B cell (primary cell): ENCODE measurements at regions not wholly inside any gene's neighbourhood (a gene's known extent, or its start where the extent isn't known, plus 50 kb on each side); places are given as distances from the start of the nearest gene placed in this dataset.

ENCODE experiments used
- ATAC-seq: fragments of 200-7000 bp; cut with Tn5 transposase; one replicate; pipeline ENCODE4 v1.10.0; 2021; ENCODE audit warnings: low read depth, mild to moderate bottlenecking, moderate number of reproducible peaks, moderate library complexity
- CTCF ChIA-PET: fragments of 350-600 bp; sonication (Branson Sonifier 250); formaldehyde crosslinking; loops from one replicate; lab custom pipeline; 2021; ENCODE audit warnings: antibody characterized with exemption, inconsistent platforms; lab: Charles Lee
- POLR2A ChIA-PET: fragments of 350-600 bp; sonication (Branson Sonifier 250); formaldehyde crosslinking; loops from one replicate; lab custom pipeline; 2021; ENCODE audit warnings: antibody characterized with exemption; lab: Charles Lee
- DNase-seq: peaks from one replicate; pipeline ENCODE4 v3.0.0; 2013
- H2AFZ ChIP-seq: 2 replicates; pipeline ENCODE4 v1.6.1; 2012; ENCODE audit warnings: mild to moderate bottlenecking, low read depth, low read length; ENCODE audit not compliant: insufficient read depth, poor library complexity, severe bottlenecking
- H3K27ac ChIP-seq, 2 donors: 1 replicate in 1 of 2; 2 replicates in 1 of 2; pipeline ENCODE4 v1.5.1; 2012 to 2013; ENCODE audit warnings: low read length in 2 of 2, mild to moderate bottlenecking in 2 of 2, moderate library complexity in 1 of 2
- H3K27me3 ChIP-seq, 4 experiments: fragments of 200-600 bp in 1 of 4; sonication (generic) in 1 of 4; replicated peaks in 1 of 4; 1 replicate in 2 of 4; 2 replicates in 2 of 4; pipeline versions ENCODE4 v1.6.1 to v1.7.0; 2013 to 2016; ENCODE audit warnings: low read length in 3 of 4, mild to moderate bottlenecking in 2 of 4, mixed read lengths in 1 of 4, moderate library complexity in 1 of 4; ENCODE audit not compliant: insufficient read depth in 4 of 4, control insufficient read depth in 3 of 4; ENCODE audit errors: control extremely low read depth in 1 of 4
- H3K36me3 ChIP-seq, 2 experiments: replicated peaks in 1 of 2; 1 replicate in 1 of 2; 2 replicates in 1 of 2; pipeline versions ENCODE4 v1.6.1 to v1.7.1; 2013; ENCODE audit warnings: low read length in 1 of 2; ENCODE audit not compliant: insufficient read depth in 2 of 2, control insufficient read depth in 1 of 2; ENCODE audit errors: control extremely low read depth in 1 of 2, extremely low read depth in 1 of 2
- H3K4me1 ChIP-seq, 2 donors: fragments of 200-600 bp in 1 of 2; sonication (generic) in 1 of 2; 1 replicate in 1 of 2; 2 replicates in 1 of 2; pipeline versions ENCODE4 v1.5.1 to v1.6.1; 2013 to 2017; ENCODE audit warnings: low read length in 2 of 2; ENCODE audit not compliant: control insufficient read depth in 2 of 2, insufficient read depth in 2 of 2
- H3K4me2 ChIP-seq: replicated peaks from 2 replicates; pipeline ENCODE3; 2012; ENCODE audit warnings: mild to moderate bottlenecking, low read depth, low read length; ENCODE audit not compliant: poor library complexity, severe bottlenecking
- H3K4me3 ChIP-seq, 5 experiments: fragments of 200-600 bp in 1 of 5; sonication (generic) in 1 of 5; 1 replicate in 3 of 5; 2 replicates in 2 of 5; pipeline versions ENCODE4 v1.5.1 to v1.7.0; 2011 to 2016; ENCODE audit warnings: low read length in 4 of 5, mild to moderate bottlenecking in 4 of 5, low read depth in 2 of 5, control low read depth in 1 of 5, moderate library complexity in 1 of 5; ENCODE audit not compliant: insufficient read depth in 1 of 5; ENCODE audit errors: control extremely low read depth in 1 of 5, extremely low read depth in 1 of 5
- H3K79me2 ChIP-seq: fragments of 200-600 bp; sonication (generic); one replicate; pipeline ENCODE4 v1.6.0; 2016; ENCODE audit warnings: low read length; ENCODE audit not compliant: control insufficient read depth, insufficient read depth
- H3K9ac ChIP-seq: fragments of 200-600 bp; sonication (generic); 2 replicates; pipeline ENCODE4 v1.6.1; 2017; ENCODE audit warnings: mild to moderate bottlenecking, low read length, moderate library complexity
- H3K9me3 ChIP-seq, 3 donors: one replicate each; pipeline versions ENCODE4 v1.6.1 to v1.7.1; 2013; ENCODE audit warnings: low read length in 2 of 3; ENCODE audit not compliant: control insufficient read depth in 2 of 3, insufficient read depth in 1 of 3; ENCODE audit errors: control extremely low read depth in 1 of 3
- H4K20me1 ChIP-seq: 2 replicates; pipeline ENCODE4 v1.6.0; 2012; ENCODE audit warnings: mild to moderate bottlenecking, low read length; ENCODE audit not compliant: insufficient read depth, control insufficient read depth, poor library complexity, severe bottlenecking
- H3K27ac Mint-ChIP-seq: one replicate; pipeline ENCODE4 v1.8.0; 2021; ENCODE audit warnings: mixed read lengths
- H3K27me3 Mint-ChIP-seq: one replicate; pipeline ENCODE4 v1.8.0; 2021; ENCODE audit warnings: mixed read lengths
- H3K4me1 Mint-ChIP-seq: one replicate; pipeline ENCODE4 v1.8.0; 2021; ENCODE audit warnings: mixed read lengths
- H3K4me3 Mint-ChIP-seq: one replicate; pipeline ENCODE4 v1.8.0; 2021; ENCODE audit warnings: mixed read lengths
- H3K9me3 Mint-ChIP-seq: one replicate; pipeline ENCODE4 v1.8.0; 2022; ENCODE audit warnings: mixed read lengths; ENCODE audit not compliant: insufficient read depth
- CTCF ChIP-seq: fragments of 200-600 bp; IDR thresholded peaks from one replicate; pipeline ENCODE4 v1.8.0; 2022; ENCODE audit warnings: antibody characterized with exemption, mild to moderate bottlenecking
- EZH2 ChIP-seq: IDR thresholded peaks from 2 replicates; pipeline ENCODE4 v1.6.1; 2012; ENCODE audit warnings: borderline replicate concordance, low read depth, mild to moderate bottlenecking, moderate library complexity, low read length; ENCODE audit not compliant: insufficient read depth, poor library complexity, severe bottlenecking
- WGBS: methylation state at CpG from one replicate; pipeline ENCODE4 v1.1.5; 2013; ENCODE audit warnings: missing lambda C conversion rate; ENCODE audit not compliant: insufficient coverage; 5-methylcytosine and 5-hydroxymethylcytosine counted together
- intact Hi-C: fragments of 100-400 bp; cut with micrococcal nuclease; formaldehyde crosslinking; loops from one replicate; pipeline ENCODE4 v1.10.0; 2022

GRCh38 chr16:72639494-72639893 is 408.4 kb downstream of the ZFHX3 start:
- intact Hi-C loops, result no loop called here
- H3K27me3 Mint-ChIP-seq, result no peaks in the 10 kb centered on the region
- H3K4me2 ChIP-seq, result no peak overlapping the region

GRCh38 chr16:72637306-72637705 is 410.6 kb downstream of the ZFHX3 start:
- Histone ChIP-seq H3K9me3 (peaks cover 0 to 23% (median 13%) of the 10 kb centered on the region in 3 donors), H3K4me2 (no peak overlapping the region), H3K4me1 (no peaks in the 10 kb centered on the region), H3K79me2 (no peaks in the 10 kb centered on the region), H3K27me3 (no peaks in the 10 kb centered on the region), H3K4me3 (no peak overlapping the region), H4K20me1 (no peaks in the 10 kb centered on the region), H2AFZ (no peak overlapping the region), H3K36me3 (no peaks in the 10 kb centered on the region), H3K9ac (no peak overlapping the region), H3K27ac (no peak overlapping the region)
- POLR2A ChIA-PET, result no interaction called here
- WGBS, result no CpG with 5 or more reads among the region's 1 CpG
- no peaks in the 10 kb centered on the region for H3K4me1 Mint-ChIP-seq
- intact Hi-C loops, result no loop called here
- TF ChIP-seq CTCF (no peak), EZH2 (no peak)
- no peaks in the 10 kb centered on the region for H3K27me3 Mint-ChIP-seq
- CTCF ChIA-PET, result no interaction called here
- DNase-seq (no peak), ATAC-seq (no peak)
- H3K4me3 Mint-ChIP-seq, result no peak overlapping the region
- H3K9me3 Mint-ChIP-seq, result peaks cover 3% of the 10 kb centered on the region
- H3K27ac Mint-ChIP-seq, result no peak overlapping the region

More at GRCh38 chr16:72639494-72639893, 408.4 kb downstream of the ZFHX3 start:
- no peaks in the 10 kb centered on the region for H3K4me1 Mint-ChIP-seq
- Histone ChIP-seq H3K9me3 (peaks cover 0 to 25% (median 13%) of the 10 kb centered on the region in 3 donors), H3K36me3 (no peaks in the 10 kb centered on the region), H3K79me2 (no peaks in the 10 kb centered on the region), H4K20me1 (no peaks in the 10 kb centered on the region), H3K27me3 (no peaks in the 10 kb centered on the region), H3K9ac (no peak overlapping the region), H3K27ac (no peak overlapping the region), H2AFZ (no peak overlapping the region), H3K4me1 (no peaks in the 10 kb centered on the region), H3K4me3 (no peak overlapping the region)
- peaks cover 3% of the 10 kb centered on the region for H3K9me3 Mint-ChIP-seq
- H3K27ac Mint-ChIP-seq, result no peak overlapping the region
- DNase-seq (no peak), ATAC-seq (no peak)
- WGBS, result no CpG with 5 or more reads among the region's 1 CpG
- no peak overlapping the region for H3K4me3 Mint-ChIP-seq
- TF ChIP-seq CTCF, result no peak
- no peak for TF ChIP-seq EZH2
- CTCF ChIA-PET, result no interaction called here
- POLR2A ChIA-PET, result no interaction called here
